ENCODE measurements at regions not wholly inside any gene's neighbourhood (a gene's known extent, or its start where the extent isn't known, plus 50 kb on each side); places are given as distances from the start of the nearest gene placed in this dataset.
A peak's percentile ranks its signal among the peaks of the same experiment; 100 is the strongest.
"Not testable (repeated sequence)": the region's sequence is repeated elsewhere in the genome, so short reads cannot be mapped to it uniquely, and the experiment has no call there.

DNA sequence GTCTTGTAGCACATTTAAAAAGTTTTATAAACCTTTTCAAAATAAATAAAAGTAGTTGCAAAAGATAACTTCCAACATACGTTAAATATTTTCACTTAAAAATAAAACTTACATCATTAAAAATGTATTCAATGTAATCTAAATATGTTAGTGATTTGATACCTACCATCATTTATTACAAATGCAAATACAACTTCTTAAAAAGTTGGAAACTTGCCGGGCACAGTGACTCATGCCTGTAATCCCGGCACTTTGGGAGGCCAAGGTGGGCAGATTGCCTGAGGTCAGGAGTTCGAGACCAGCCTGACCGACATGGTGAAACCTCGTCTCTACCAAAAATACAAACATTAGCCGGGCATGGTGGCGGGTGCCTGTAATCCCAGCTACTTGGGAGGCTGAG, 122.6 kb upstream of the PODXL start:
- intact Hi-C loops (cut with DNase I); DNase-seq: not testable (repeated sequence)

DNA sequence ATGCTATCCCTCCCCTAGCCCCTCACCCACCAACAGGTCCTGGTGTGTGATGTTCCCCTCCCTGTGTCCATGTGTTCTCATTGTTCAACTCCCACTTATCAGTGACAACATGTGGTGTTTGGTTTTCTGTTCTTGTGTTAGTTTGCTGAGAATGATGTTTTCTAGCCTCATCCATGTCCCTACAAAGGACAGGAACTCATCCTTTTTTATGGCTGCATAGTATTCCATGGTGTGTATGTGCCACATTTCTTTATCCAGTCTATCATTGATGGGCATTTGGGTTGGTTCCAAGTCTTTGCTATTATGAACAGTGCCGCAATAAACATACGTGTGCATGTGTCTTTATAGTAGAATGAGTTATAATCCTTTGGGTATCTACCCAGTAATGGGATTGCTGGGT, 120.4 kb upstream of the PODXL start:
- intact Hi-C loops (cut with DNase I); DNase-seq: not testable (repeated sequence)

DNA sequence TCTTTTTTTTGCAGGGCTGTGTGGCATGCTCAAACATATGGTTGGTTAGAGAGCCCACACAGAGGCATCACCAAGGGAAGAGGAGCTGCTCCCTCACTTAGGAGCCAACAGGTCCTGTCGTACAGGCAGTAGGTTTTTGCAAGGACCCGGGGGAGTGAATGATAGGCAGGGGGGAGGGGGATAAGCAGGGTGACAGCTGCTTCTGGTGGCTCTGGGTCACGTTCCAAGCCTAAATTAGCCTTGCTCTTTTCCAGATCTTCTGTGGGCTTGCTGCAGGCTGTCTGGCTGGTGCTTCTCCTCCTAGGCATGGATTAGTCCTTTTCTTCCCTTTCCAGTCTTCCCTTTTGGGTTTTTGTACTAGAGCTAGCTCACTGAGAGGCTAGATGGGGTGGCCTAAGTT, 117.7 kb upstream of the PODXL start:
- intact Hi-C loops (cut with DNase I), result no loop called here
- DNase-seq, result no peak

DNA sequence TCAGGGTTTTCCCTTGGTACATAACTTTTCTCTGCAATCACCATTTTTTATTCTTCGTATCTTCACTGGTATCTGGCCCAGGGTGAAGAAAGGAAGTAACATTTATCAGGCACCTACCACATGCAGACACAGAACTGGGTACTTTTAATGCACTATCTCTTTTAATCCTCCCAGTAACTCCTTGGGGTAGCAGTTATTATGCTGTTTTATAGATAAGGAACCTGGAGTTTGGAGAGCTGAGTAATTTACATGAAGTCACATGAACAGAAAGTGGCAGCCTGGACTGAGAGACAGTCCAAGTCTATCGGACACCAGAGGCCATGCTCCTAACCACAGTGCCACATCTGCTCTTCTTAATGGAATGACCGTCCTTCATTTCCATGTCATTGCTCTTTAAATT, 117.1 kb upstream of the PODXL start:
- DNase-seq, result no peak
- intact Hi-C loops (cut with DNase I), result no loop called here

DNA sequence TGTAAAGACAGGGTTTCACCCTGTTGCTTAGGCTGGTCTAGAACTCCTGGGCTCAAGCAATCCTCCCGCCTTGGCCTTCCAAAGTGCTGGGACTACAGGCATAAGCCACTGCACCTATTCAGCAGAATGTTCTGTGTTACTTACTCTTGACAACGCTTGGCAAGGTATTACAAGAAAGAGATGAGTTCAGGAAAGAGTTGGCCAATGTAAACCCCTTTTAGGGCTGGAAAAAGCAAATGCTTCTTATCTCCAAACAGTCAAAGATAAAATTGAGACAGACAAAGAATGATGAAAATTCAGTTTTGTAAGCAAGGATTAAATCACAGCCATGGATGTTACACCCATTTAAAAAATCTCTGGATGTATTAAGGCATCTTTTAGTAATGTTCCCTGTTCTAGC, 114.0 kb upstream of the PODXL start:
- intact Hi-C loops (cut with DNase I), result no loop called here
- no peak for DNase-seq

DNA sequence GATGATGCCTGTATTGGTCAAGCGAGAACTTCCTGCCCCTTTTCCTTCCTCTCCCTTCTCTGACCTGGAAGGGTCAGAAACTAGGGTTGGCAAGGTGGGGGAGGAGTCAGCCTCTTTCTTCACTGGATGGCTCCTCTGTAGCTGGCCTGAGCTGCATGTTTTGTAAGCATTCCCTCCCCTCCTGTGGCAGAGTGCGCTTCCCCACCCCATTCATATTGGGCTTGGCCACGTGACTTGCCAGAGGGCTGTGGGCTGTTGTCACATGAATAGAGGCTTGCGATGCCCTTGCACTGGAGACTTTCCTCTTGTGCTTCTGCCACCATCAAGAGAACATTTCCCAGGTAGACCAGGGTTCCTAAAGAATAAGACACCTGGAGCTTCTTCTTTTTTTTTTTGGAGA, 111.3 kb upstream of the PODXL start:
- intact Hi-C loops (cut with DNase I), result no loop called here

DNA sequence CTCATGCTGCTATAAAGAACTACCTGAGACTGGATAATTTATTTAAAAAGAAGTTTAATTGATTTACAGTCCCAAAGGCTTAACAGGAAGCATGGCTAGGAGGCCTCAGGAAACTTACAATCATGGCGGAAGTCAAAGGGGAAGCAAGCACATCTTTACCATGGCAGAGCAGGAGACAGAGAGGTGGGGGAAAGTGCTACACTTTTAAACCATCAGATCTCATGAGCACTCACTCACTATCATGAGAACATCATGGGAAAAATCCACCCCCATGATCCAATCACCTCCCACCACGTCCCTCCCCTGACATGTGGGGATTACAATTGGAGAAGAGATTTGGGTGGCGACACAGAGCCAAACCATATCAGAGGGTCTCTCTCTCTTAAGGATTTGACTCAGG, 108.6 kb upstream of the PODXL start:
- intact Hi-C loops (cut with DNase I), result no loop called here

More for the DNA sequence above, 111.3 kb upstream of the PODXL start:
- DNase-seq, result no peak

DNA sequence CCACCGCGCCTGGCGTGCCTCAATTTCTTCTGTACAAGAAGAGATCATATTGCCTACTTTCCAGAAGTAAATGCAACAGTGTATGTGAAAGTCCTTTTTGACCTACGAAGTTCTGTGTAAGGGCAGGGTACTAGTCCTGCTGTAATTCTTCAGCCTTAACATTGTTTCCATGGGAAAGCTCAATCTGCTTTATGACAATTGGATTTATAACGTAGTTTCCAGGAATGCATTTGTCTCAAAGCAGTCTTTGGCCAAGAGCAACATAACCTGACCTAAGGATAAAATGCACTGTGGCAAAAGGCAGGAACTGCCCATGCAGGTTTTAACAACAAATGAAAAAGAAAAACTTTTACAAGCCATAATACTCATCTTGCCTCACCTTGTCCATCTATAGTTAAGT, 108.1 kb upstream of the PODXL start:
- no peak for DNase-seq
- intact Hi-C loops (cut with DNase I), result no loop called here

More for the DNA sequence above, 108.6 kb upstream of the PODXL start:
- DNase-seq, result no peak

DNA sequence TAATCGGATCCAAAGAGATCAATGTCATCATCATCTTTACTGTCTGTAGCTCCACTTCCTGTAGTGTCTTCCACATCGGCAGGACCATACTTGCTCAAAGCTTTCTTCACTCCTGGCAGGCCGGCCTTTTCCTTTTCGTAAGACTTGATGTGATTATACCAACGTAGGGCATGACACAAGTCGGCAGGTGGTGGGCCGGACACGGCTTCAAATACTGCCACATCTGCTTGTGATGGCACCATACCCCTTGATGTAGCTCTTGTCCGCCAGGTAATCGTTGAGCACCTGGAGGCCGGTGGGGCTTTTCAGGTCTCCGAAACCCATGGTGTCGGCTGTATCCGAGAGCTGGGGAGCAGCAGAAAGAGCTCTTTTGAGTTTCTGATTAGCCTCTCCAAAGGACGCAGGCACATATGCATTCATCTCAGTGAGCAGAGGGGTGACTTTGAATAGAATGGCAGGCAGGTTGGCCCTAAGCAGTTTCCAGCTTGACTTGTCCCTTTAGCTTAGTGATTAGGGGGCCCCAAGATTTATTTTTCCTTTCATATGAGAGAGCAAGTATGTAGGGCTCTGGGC, 106.0 kb upstream of the PODXL start:
- intact Hi-C loops (cut with DNase I); DNase-seq: not testable (repeated sequence)

DNA sequence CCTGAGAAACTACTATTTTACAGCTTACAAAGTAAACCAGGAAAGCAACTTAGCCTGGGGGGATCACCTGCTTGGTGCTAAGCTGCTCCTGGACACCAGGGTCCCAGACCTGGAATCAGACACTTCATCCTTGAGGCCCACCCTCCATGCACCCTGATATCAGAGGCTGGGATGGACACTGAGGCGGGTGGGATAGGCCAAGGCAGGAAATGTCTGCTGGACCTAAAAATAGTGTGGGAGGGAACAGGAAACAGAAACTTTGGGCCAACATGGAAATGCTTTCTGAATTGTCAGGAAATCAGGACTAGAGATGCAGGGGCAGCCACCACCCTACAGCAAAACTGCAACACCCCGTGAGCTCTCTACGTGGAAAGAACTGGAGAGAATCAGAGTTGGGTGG, 101.5 kb upstream of the PODXL start:
- DNase-seq, result no peak
- intact Hi-C loops (cut with DNase I), result loop anchor here (10.0 kb wide), 2 partner anchors 103 to 563 kb away; partner anchors contain the start of gene PODXL

DNA sequence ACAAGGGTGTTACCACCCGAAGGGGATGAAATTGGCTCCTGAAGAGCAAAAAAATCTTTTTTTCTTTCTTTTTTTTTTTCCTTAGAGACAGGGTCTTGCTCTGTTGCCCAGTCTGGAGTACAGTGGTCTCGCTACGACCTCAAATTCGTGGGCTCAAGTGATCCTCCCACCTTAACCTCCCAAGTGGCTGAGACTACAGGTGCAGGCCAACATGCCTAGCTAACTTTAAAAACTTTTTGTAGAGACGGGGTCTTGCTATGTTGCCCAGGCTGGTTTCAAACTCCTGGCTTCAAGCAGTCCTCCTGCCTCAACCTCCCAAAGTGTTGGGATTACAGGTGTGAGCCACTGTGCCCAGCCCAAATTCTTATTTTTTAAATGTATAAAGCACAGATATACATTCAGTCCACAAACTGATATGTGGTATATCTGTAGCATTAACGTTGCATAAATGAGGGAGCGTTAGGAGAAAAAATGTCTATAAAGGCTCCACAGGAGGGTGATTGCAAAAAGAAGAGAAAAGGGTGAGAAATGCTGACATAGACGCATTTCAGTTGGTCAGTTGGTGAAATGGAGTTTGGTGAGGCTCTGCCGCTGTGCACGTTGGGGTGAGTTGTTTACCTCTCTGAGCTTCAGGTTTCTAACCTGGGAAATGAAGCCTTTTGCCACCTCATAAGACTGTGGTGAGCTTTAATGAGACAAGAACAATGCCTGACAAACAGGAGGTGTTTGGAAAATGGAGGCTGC, 100.7 kb upstream of the PODXL start:
- intact Hi-C loops (cut with DNase I), result loop anchor here (10.0 kb wide), 2 partner anchors 102 to 562 kb away; partner anchors contain the start of gene PODXL

DNA sequence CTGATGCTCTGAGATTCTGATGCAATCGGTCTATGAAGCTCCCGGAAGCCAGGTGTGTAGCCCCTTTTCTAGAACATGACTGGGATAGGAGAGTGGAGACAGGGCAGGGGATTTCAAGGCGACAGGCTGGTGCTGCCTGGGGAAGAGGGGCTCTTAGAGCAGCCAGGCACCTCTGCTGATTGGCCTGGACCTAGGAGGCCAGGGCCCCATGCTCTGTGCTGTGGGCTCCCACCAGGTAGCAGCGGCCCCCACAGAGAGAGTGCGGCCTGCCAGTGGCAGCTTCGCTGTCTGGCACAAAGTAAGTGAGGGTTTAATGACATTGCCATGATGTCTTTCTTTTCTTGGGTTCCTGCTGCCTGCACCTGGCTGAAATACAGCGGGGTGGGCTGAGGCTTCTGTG, 99.4 kb upstream of the PODXL start:
- no peak for DNase-seq
- intact Hi-C loops (cut with DNase I), result loop anchor here (2.0 to 10.0 kb wide), 3 partner anchors 101 to 561 kb away; partner anchors contain the start of gene PODXL

More for the DNA sequence above, 100.7 kb upstream of the PODXL start:
- DNase-seq, result no peak

DNA sequence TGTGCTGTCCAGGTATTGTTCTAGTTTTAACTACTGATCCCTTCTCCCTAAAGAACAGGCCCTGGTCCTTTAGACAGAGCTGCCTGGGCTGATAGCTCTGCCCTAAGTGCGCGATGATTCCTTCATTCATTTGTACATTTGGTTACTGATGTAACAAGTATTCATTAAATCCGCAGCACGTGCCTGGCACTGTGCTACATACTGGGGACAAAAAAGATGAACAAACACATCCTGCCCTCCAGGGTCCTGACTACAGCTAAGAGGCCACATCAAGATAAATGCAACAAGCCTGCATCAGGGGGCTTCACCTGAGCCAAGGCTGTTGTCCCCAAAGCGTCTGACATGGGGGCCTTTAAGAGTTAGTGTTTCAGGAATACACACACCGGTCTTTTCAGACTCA, 99.0 kb upstream of the PODXL start:
- intact Hi-C loops (cut with DNase I), result loop anchor here (2.0 to 10.0 kb wide), 3 partner anchors 101 to 561 kb away; partner anchors contain the start of gene PODXL
- no peak for DNase-seq

DNA sequence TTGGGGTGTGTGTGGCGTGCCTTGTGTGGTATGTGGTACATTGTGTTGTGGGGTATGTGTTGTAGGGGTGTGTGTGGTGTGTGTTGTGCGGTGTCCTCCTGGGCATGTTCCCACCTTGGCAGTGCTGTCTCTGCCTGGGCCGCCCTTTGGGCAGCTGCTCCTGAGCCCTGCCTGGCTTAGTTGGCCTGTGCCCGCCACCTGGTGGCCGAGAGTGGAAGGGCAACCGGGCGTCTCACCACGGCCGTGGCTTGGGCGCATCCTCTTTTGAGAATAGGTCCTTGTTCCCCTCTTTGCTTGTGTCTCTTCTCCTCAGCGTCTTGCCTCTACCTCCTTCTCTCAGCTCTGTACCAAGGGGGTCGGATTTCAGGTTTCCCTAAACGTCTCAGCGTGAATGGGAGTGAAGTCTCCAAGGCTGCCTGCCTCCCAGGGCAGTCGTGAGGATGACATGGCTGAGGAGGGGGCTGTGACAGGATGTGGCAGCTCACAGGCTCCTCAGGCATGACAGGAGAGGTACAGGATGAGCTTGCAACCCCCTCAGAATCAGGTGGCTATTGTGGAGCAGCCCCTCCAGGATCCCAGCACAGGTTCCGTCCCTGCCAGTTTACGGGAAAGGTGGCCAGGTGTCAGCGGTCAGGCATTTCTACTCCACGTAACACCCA, 98.4 kb upstream of the PODXL start:
- intact Hi-C loops (cut with DNase I), result loop anchor here (2.0 to 10.0 kb wide), 3 partner anchors 100 to 560 kb away; partner anchors contain the start of gene PODXL
- DNase-seq, result peak; percentile 66 to 96 (median 90)

DNA sequence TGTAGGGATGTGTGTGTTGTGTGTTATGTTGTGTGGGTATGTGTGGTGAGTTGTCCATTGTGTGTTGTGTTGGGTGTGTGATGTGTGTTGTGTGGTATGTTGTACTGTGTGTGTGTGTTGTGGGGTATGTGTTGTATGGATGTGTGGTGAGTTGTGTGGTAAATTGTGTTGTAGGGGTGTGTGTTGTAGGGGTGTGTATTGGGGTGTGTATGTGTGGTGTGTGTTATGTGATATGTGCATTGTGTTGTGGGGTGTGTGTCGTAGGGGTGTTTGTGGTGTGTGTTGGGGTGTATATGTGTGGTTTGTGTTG, 97.8 kb upstream of the PODXL start:
- intact Hi-C loops (cut with DNase I), result loop anchor here (2.0 to 10.0 kb wide), 3 partner anchors 99 to 559 kb away; partner anchors contain the start of gene PODXL
- no peak for DNase-seq

DNA sequence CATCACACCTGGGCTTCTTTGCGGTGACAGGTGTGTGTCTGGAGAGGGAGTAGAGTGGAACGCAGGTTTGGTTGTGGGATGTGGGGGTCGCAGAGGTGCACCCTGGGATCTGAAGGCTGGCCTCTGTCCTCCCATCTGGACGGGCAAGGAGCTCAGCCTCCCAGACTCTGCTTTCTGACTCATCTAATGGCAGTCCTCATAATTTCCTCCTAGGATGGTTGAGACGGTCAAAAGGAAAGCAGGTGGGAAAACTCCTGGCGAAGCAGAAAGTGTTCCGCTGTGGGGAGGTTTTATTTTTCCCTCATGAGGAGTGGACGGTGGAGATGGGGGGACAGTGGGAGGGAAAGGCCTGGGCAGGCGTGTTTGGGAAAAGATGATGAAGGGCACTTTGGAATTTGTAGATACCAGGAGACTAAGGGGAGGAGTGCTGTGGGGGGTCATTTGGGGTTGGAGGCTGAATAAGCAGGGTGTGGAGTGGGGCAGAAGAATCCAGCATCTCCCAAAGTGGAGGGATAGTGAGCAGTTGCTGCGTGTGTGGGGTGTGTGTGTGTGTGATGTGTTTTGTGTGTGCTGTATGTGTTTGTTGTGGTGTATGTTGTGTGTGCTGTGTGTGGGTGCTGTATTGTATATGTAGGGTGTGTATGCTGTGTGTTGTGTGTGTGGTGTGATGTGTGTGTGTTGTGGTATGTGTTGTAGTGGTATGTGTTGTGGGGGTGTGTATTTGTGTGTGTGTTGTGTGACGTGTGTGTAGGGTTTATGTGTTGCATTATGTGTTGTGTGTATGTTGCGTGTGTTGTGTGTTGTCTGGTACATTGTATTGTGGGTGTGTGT, 97.2 kb upstream of the PODXL start:
- intact Hi-C loops (cut with DNase I), result loop anchor here (2.0 to 10.0 kb wide), 3 partner anchors 99 to 559 kb away; partner anchors contain the start of gene PODXL

DNA sequence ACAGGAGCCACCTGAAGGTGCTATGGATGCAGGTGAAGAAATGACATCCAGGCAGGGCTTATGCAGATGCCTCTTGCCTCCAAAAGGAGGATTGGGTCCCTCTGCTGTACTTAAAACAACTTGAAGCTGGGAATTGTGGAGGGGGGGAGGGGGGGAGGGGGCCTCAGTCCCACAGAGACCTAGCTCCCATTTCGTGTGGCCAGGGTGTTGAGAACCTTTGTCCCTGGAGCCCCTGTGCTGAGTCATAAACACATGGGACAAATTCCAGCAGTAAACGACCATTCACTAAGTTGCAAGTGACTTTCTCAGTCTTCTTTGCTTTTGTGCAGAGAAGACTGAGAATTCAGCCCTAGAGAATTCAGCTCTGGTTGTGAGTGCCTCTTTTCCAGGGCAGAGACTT, 96.5 kb upstream of the PODXL start:
- DNase-seq, result no peak
- intact Hi-C loops (cut with DNase I), result loop anchor here (10.0 kb wide), 2 partner anchors 98 to 558 kb away; partner anchors contain the start of gene PODXL

More for the DNA sequence above, 97.2 kb upstream of the PODXL start:
- no peak for DNase-seq

DNA sequence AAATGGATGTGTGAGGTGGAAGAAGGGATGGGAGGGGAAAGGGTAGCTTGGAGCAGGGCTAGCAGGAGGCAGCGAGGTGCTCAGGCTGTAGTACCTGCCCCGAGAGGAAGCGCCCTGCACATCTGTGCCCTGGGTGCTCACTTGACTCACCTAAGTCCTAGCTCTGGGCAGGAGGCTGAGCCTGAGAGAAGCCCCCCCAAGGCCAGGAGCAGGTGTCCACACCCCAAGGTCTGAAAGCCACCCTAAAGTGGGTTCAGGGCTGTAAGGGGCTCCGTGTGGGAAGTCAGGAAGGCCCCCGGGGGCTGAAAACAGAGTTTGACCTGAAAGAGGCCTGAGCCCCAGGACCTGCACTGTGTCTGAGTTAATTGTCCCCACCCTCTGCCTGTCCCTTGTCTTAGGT, 95.8 kb upstream of the PODXL start:
- no peak for DNase-seq
- intact Hi-C loops (cut with DNase I), result loop anchor here (10.0 kb wide), 2 partner anchors 97 to 557 kb away; partner anchors contain the start of gene PODXL

DNA sequence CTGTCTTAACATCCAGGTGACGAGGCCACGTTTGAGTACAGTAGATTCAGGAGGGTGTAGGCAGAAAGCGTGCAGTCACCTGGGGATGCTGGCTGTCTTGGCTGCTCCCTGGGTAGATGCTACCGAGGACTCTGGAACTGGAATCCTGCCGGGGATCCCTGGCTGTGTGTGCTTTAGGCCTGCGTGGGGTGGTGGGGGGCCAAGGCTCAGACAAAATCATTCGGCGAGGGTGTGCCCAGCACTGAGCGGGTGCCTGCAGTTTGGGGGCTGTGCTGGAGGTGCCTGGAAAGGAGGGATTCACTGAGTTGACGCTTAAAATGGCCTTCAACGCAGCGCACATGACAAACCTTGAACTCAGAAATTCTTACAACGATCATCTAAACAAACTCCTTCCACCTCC, 93.5 kb upstream of the PODXL start:
- no peak for DNase-seq
- intact Hi-C loops (cut with DNase I), result loop anchor here (10.0 kb wide), 2 partner anchors 95 to 555 kb away; partner anchors contain the start of gene PODXL
